ENCODE measurements at regions not wholly inside any gene's neighbourhood (a gene's known extent, or its start where the extent isn't known, plus 50 kb on each side); places are given as distances from the start of the nearest gene placed in this dataset.

DNA sequence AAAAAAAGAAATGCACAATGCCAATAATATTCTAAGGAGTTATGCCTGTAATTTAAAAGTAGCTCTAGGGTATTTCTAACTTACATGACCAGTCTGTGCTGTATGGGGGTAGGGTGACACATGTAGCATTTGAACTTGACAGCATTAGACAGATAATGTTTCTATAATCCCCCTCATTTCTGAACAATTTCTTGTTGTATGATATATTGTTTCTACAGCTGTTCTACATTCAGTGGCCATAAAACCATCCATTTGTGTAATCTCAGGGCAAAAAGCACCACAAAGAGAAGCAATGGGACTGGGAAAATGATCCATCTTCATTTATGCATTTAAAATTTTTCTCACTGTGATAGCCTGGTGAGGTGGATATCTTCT, 767.8 kb downstream of the TFAP2A start:
- TF ChIP-seq POLR2AphosphoS5 (IDR thresholded peaks at IDR 0.05; ENCODE audit: low read depth, low read length) = no peak
- TF ChIP-seq, protein P1, sequence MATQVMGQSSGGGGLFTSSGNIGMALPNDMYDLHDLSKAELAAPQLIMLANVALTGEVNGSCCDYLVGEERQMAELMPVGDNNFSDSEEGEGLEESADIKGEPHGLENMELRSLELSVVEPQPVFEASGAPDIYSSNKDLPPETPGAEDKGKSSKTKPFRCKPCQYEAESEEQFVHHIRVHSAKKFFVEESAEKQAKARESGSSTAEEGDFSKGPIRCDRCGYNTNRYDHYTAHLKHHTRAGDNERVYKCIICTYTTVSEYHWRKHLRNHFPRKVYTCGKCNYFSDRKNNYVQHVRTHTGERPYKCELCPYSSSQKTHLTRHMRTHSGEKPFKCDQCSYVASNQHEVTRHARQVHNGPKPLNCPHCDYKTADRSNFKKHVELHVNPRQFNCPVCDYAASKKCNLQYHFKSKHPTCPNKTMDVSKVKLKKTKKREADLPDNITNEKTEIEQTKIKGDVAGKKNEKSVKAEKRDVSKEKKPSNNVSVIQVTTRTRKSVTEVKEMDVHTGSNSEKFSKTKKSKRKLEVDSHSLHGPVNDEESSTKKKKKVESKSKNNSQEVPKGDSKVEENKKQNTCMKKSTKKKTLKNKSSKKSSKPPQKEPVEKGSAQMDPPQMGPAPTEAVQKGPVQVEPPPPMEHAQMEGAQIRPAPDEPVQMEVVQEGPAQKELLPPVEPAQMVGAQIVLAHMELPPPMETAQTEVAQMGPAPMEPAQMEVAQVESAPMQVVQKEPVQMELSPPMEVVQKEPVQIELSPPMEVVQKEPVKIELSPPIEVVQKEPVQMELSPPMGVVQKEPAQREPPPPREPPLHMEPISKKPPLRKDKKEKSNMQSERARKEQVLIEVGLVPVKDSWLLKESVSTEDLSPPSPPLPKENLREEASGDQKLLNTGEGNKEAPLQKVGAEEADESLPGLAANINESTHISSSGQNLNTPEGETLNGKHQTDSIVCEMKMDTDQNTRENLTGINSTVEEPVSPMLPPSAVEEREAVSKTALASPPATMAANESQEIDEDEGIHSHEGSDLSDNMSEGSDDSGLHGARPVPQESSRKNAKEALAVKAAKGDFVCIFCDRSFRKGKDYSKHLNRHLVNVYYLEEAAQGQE (IDR thresholded peaks at IDR 0.05; ENCODE audit: insufficient read depth in 1 of 2, low read depth in 2 of 2, low read length in 2 of 2) = no peak
- TF ChIP-seq SIN3A (IDR thresholded peaks at IDR 0.05; ENCODE audit: borderline replicate concordance, insufficient read depth, low read length) = no peak
- TF ChIP-seq FOXP2 (optimal IDR thresholded peaks at IDR 0.05; ENCODE audit: borderline replicate concordance, extremely low read depth, extremely low read length, insufficient read depth) = no peak
- TF ChIP-seq TAF1 (IDR thresholded peaks at IDR 0.05; ENCODE audit: borderline replicate concordance, insufficient read depth, low read length) = no peak

All from PFSK-1 (cell line).